Esophagus squamous epithelium (tissue), 4 donors: ENCODE measurements at regions not wholly inside any gene's neighbourhood (a gene's known extent, or its start where the extent isn't known, plus 50 kb on each side); places are given as distances from the start of the nearest gene placed in this dataset.

Experiments
- POLR2A ChIP-seq, 4 donors: fragments of 450-650 bp; IDR thresholded peaks; one replicate each; pipeline ENCODE4 v1.6.1; 2017; ENCODE audit warnings: antibody characterized with exemption in 4 of 4, mild to moderate bottlenecking in 4 of 4, moderate library complexity in 3 of 4
- TF ChIP-seq, protein P1 (sequence below), 6 experiments: fragments of 450-650 bp in 4 of 6; fragments of 200-600 bp in 2 of 6; sonication (generic) in 2 of 6; IDR thresholded peaks; one replicate each; pipeline ENCODE4 v1.5.1; 2016 to 2019; ENCODE audit warnings: antibody characterized with exemption in 6 of 6, mild to moderate bottlenecking in 4 of 6, moderate library complexity in 4 of 6

DNA sequence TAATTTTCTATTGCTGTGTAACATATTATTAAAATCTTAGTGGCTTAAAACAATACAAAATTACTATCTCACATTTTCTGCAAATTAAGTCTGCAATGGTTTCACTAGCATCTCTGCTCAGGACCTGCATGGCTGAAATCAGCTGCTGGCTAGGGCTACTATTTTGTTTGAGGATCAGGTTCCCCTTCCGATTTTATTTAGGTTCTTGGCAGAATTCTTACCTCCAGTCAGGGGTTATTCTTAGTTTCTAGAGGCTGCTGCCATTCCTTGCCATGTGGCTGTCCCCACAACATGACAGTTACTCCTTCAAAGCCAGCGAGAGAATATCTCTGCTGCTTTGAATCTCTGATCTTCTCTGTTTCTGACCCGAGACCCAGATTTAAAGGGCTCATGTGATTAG is 424.5 kb upstream of the ANO5 start:
- TF ChIP-seq, protein P1, sequence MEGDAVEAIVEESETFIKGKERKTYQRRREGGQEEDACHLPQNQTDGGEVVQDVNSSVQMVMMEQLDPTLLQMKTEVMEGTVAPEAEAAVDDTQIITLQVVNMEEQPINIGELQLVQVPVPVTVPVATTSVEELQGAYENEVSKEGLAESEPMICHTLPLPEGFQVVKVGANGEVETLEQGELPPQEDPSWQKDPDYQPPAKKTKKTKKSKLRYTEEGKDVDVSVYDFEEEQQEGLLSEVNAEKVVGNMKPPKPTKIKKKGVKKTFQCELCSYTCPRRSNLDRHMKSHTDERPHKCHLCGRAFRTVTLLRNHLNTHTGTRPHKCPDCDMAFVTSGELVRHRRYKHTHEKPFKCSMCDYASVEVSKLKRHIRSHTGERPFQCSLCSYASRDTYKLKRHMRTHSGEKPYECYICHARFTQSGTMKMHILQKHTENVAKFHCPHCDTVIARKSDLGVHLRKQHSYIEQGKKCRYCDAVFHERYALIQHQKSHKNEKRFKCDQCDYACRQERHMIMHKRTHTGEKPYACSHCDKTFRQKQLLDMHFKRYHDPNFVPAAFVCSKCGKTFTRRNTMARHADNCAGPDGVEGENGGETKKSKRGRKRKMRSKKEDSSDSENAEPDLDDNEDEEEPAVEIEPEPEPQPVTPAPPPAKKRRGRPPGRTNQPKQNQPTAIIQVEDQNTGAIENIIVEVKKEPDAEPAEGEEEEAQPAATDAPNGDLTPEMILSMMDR (IDR thresholded peaks at IDR 0.05) = no peak
- TF ChIP-seq POLR2A (IDR thresholded peaks at IDR 0.05) = no peak
